ENCODE measurements at regions not wholly inside any gene's neighbourhood (a gene's known extent, or its start where the extent isn't known, plus 50 kb on each side); places are given as distances from the start of the nearest gene placed in this dataset.

DNA sequence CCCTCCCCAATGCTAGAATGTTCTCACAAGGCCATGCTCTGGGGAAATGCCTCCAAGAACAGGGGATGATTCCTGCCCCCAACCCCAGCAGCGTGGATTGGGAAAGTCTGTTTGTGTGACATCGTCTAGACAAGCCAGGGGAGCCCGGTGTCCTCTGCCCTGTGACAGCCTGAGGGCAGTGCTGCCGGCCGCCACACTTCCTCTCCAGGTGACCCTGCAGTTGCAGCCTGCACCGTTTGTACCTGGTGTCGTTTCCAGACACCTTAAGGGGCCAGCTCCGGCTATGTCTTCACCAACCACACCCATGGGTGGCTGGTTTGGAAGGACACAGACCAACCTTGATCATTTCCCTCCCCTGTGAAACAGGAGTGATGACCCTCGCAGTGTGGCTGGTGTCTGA lies 372.6 kb downstream of the BCL11B start:
- Histone ChIP-seq H3K18ac (ENCODE audit: low read depth, low read length) (no peak overlapping the region), H3K27ac (ENCODE audit: insufficient read depth, low read length) (no peak overlapping the region), H3K4me1 (ENCODE audit: control insufficient read depth, insufficient read depth, low read length) (no peaks in the 10 kb centered on the region), H2BK15ac (ENCODE audit: low read depth, low read length) (no peak overlapping the region), H2BK5ac (ENCODE audit: low read depth, low read length, poor library complexity, severe bottlenecking) (no peak overlapping the region), H3K56ac (ENCODE audit: extremely low read depth, insufficient read depth, low read length) (no peak overlapping the region), H2BK20ac (ENCODE audit: low read depth, low read length) (no peak overlapping the region), H2BK120ac (ENCODE audit: low read depth, low read length) (no peak overlapping the region), H3K79me1 (ENCODE audit: low read depth in 1 of 2, low read length in 2 of 2) (no peaks in the 10 kb centered on the region), H3K9ac (ENCODE audit: low read depth, low read length) (no peak overlapping the region), H3K36me3 (ENCODE audit: control insufficient read depth, insufficient read depth, low read length) (no peaks in the 10 kb centered on the region), H4K91ac (ENCODE audit: insufficient read depth, low read depth, low read length) (no peak overlapping the region), H2AFZ (replicated peaks; ENCODE audit: low read length, poor library complexity) (no peak overlapping the region), H2AK5ac (ENCODE audit: low read depth, low read length) (no peak overlapping the region), H4K5ac (ENCODE audit: low read depth, low read length) (no peak overlapping the region), H2AK9ac (replicated peaks; ENCODE audit: low read depth, low read length, poor library complexity) (no peak overlapping the region), H3K4ac (ENCODE audit: low read depth, low read length) (no peak overlapping the region), H3K14ac (replicated peaks; ENCODE audit: low read depth, low read length) (no peak overlapping the region), H3K9me3 (ENCODE audit: control insufficient read depth, insufficient read depth, low read length) (peaks cover 44% of the 10 kb centered on the region), H3K4me3 (ENCODE audit: insufficient read depth, low read depth, low read length) (no peak overlapping the region), H3K27me3 (ENCODE audit: control insufficient read depth, insufficient read depth, low read length) (no peaks in the 10 kb centered on the region), H3K23ac (ENCODE audit: low read depth, low read length) (no peak overlapping the region), H4K20me1 (ENCODE audit: insufficient read depth, low read length) (no peaks in the 10 kb centered on the region), H4K8ac (ENCODE audit: low read depth in 2 of 2, low read length in 2 of 2) (no peak overlapping the region), H3K9me1 (ENCODE audit: insufficient read depth, low read length) (no peaks in the 10 kb centered on the region), H3K4me2 (ENCODE audit: low read depth, low read length) (no peak overlapping the region)
- BruUV-seq (replicated peaks) = no TSS peak
- ATAC-seq (ENCODE audit: low read depth) = no peak
- CTCF ChIA-PET = no interaction called here
- in situ Hi-C loops (cut with MboI; ENCODE audit: low sequenced_read_pairs) (no loop called here), intact Hi-C loops (cut with micrococcal nuclease) (no loop called here), dilution Hi-C loops (cut with HindIII; ENCODE audit: low sequenced_read_pairs, unreplicated experiment) (no loop called here)
- WGBS, 2 experiments (ENCODE audit: extremely low coverage in 2 of 2, insufficient read length in 1 of 2) = 31% methylated on average over 3 of the region's 9 CpGs; no CpG with 5 or more reads in 1 of the 2 experiments
- POLR2A ChIA-PET (ENCODE audit: unreplicated experiment) = no interaction called here
- TF ChIP-seq MXI1 (IDR thresholded peaks at IDR 0.05; ENCODE audit: borderline replicate concordance, low read depth, low read length) (no peak), SMC3 (IDR thresholded peaks at IDR 0.05; ENCODE audit: low read depth, low read length) (no peak), RFX5 (IDR thresholded peaks at IDR 0.05; ENCODE audit: low read depth, low read length) (no peak), NFE2L2 (IDR thresholded peaks at IDR 0.05; ENCODE audit: low read depth, low read length) (no peak)
- no peak for DNase-seq

Measured in IMR-90 (cell line).